Jurkat, Clone E6-1 (cell line): ENCODE measurements at regions not wholly inside any gene's neighbourhood (a gene's known extent, or its start where the extent isn't known, plus 50 kb on each side); places are given as distances from the start of the nearest gene placed in this dataset.

Experiments used
- DNase-seq: peaks from one replicate; pipeline ENCODE4 v3.0.0-alpha.2; 2011; ENCODE audit warnings: low read depth, low spot score
- H3K4me3 ChIP-seq: 2 replicates; pipeline ENCODE4 v1.5.1; 2011; ENCODE audit warnings: mild to moderate bottlenecking, low read length, control low read depth, moderate library complexity

DNA sequence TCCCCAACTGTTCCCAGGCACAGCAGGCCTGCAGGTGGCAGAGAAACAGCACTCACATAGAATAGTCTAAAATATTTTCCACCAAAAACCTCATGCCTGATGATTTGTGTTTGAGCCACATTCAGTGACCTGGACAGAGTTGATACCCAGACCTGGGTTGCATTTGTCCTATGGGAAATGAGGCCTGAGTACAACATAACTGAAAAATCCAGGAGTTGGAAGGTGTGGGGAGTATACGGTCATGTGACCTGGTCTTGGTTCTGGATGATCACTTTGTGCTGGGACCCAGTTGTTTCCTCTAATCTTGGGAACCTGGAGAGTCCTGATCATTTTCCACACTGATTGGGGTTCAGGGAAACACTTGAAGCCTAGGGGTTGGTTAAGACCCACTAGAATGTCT, 200.3 kb upstream of the MPHOSPH6 start:
- H3K4me3 ChIP-seq, result no peak overlapping the region
- DNase-seq, result no peak

DNA sequence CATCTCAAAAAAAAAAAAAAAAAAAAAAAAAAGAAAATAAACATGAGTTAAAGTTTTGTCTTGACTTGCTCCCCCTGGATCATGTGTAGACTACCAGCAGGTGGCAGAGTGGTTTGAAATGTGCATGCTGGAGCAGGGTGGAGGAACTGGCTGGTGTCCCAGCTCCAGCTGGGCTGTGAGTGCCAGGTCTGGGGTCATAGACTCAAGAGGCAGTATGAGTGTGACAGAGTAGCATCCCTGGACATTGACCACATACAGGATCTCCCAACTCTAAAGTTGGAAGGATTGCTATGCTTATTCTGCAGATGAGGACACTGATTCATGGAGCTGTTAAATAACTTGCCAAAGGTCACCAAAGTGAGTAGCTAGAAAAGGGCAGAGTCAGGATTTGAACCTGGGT, 198.0 kb upstream of the MPHOSPH6 start:
- H3K4me3 ChIP-seq, result no peak overlapping the region
- DNase-seq, result peak; percentile 16

DNA sequence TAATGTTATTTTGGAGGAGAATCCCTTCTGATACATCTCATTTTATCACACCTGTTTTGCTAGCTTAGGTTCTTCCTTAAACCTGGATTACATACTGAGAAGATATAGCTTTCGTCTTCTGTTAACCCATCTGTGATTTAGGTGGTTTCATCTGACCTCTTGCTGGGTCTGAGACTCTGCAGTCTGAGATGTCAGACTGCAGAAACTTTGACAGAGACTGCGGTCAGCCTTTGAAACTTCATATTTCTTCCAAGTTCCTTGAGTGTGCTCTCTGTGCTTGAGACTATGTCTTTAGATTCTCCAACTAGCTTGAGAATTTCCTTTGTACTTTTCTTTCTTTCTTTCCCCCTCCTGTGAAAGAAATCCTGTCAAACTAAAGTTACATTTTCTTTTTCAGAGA, 196.4 kb upstream of the MPHOSPH6 start:
- H3K4me3 ChIP-seq, result no peak overlapping the region

DNA sequence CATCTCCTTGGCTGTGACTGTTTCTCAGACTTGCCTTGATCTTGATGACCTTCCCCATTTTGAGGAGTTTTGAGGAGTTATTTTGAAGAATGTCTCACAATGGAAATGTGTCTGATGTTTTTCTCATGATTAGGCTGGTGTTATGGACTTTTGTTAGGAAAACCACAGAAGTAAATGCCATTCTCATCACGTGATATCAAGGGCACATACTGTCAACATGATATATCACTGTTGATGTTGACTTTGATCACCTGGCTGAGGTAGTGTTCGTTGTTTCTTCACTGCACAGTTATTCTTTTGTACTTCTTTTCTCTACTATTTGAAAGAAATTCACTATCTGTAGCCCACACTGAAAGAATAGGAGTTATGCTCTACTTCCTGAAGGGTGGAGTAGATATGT, 194.7 kb upstream of the MPHOSPH6 start:
- DNase-seq, result no peak
- no peak overlapping the region for H3K4me3 ChIP-seq

More for the DNA sequence above, 196.4 kb upstream of the MPHOSPH6 start:
- no peak for DNase-seq

DNA sequence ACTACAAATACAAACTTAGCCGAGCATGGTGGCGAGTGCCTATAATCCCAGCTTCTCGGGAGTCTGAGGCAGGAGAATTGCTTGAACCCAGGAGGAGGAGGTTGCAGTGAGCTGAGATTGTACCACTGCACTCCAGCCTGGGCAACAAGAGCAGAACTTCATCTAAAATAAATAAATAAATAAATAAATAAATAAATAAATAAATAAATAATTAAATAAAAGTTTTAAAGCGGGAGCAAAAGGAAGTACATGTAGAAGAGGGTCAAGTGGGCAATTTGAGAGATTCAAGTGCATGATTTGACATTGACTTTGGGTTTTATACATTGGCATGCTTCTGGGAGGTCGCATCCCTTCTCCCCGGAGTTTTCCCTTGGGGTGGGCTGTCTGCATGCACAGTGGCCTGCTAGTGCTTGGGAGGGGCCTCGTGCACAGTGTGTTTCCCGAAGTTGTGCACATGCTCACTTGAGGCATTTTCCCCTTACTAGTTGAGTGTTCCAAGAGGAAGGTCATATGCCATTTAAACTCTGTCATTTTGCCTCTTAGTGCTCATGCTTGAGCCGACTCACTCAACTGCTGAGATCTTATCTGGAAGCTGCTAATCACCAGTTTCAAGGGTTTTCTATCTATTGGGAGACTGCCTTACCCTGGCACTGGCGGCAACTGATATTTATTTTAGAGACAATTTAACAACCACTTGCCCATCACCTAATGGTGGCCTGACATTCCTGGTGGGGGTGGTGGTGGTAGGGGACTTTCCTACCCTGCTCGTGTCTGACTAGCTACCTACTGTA, 193.2 kb upstream of the MPHOSPH6 start:
- DNase-seq, result no peak
- H3K4me3 ChIP-seq, result no peak overlapping the region

DNA sequence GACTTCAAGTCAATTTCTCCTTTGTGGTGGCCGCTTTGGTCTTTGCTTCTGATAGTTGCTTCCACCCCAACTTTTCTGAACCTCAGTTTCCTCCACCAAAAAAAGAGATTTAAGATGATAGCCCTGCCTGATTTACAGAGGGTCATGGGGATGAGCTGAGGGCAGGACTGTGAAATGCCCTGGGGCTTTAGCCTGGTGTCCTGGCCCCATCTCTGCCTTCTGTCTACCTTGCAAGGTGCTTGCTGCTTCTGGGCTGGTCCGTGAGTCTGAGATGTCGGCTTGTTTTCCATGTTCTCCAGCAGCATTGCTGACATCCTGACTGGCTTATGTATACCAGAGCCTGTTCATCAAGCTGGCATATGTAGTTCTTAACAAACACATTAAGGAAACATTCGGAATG, 191.9 kb upstream of the MPHOSPH6 start:
- no peak for DNase-seq
- H3K4me3 ChIP-seq, result no peak overlapping the region

DNA sequence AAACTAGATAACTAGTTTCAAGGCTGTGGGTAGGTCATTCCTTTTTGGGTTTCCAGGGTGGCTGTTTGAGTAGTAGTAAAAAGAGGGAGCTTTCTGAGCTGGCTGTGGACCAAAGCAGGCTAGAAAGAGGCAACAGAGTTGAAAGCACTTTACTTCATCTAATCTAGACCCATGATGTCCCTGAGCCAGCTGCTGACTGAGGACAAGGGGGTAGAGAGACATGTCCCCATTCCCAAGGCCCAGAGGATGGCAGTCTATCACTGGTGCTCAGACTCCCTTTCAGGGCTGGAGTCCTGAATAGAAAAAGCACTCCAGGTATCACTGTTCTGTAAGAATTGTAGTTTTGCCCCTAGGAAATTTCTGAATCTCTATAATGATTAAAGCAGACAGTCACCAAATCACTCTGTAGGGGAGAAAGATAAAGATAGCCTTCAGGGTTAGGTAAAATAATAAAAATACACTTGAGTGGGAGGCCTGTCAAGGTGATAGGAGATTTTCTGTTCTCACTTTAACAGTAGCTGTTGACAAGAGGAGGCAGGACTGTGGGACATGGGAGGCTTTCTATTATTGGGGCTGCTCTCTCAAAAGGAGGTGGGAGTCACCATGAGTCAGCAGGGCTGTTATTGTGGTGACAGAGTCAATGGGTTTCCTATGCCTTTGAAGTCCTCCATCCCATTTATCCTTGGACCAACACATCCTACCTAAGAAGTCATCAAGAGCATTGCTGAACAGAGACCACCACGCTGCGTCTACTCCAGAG, 190.2 kb upstream of the MPHOSPH6 start:
- no peak for DNase-seq
- no peak overlapping the region for H3K4me3 ChIP-seq

DNA sequence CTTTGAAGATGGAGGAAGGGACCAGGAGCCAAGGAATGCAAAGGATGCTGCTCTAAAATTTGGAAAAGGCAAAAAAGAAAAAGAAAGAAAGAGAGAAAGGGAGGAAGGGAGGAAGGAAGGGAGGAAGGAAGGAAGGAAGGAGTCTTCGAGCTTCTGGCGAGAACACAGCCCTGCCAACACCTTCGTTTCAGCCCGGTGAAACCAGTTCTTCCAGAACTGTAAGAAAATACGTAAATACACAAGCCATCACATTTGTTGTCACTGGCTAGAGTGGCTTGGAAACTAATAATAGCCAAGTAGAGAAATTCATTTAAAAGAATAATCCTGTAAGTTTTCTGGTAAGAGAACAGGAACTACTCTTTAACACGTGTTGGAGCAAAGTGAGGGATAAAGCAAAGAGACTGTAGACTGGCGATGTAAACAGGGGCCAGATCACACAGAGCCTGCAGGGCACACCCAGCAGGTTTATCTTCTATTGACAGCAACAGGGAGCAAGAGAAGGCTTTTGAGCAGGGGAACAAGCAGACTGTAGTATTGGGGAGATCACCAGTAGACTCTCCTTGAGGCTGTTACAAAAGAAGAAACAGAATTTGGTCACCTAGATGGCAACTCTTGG, 188.7 kb upstream of the MPHOSPH6 start:
- H3K4me3 ChIP-seq, result no peak overlapping the region
- no peak for DNase-seq

DNA sequence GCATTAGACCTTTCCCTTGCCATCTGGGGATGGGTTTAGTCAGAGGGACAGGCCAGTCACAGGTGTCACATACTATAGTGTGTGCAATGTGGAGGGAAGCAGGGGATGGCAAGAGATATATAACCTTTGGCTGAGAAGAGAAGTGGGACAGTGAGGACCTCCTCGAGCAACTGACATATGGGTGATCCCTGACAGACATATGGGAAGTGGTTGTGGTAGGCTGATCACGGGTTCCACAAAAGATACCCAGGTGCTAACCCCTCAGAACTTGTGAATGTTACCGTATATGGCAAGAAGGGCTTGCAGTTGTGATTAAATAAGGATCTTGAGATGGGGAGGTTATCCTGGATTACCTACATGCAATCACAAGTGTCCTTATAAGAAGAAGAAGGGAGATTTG, 188.1 kb upstream of the MPHOSPH6 start:
- H3K4me3 ChIP-seq, result no peak overlapping the region
- DNase-seq, result peak; percentile 61

DNA sequence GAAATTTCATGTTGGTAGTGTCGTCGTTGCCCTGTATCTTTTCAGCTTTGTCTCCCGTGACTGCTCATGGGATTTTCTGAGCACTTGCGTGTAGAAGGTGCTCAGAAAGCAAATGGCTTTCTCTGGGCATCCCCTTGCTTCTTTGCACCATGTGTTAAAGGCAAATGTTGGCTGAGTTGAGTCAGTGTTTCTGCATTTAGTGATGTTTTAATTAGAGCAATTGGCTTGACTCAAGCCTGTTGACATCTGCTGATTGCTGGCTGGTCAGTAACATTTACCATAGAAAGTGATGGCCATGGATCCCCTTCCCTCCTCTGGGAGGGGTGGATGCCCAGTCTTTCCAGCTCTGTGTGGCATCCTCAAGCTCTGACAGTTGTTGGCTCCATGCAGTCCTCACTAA, 187.2 kb upstream of the MPHOSPH6 start:
- no peak for DNase-seq

DNA sequence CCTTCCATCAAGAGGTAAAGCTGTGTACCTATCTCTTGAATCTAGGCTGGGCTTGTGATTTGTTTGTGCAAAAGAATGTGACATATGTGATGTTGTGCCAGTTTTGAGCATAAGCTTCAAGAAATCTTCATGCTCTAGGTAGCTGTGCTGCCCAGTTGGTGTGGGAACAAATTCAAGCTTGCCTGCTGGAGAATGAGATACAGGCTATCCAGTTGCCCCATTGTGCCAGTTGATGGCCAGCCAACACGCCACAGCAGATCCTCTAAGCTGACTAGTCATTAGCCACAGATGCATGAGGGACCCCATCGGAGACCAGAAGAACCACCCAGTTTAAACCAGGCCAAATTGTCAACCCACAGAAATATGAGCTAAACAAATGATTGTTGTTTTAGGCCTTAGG, 180.5 kb upstream of the MPHOSPH6 start:
- no peak for DNase-seq
- H3K4me3 ChIP-seq, result no peak overlapping the region

More for the DNA sequence above, 187.2 kb upstream of the MPHOSPH6 start:
- H3K4me3 ChIP-seq, result no peak overlapping the region

DNA sequence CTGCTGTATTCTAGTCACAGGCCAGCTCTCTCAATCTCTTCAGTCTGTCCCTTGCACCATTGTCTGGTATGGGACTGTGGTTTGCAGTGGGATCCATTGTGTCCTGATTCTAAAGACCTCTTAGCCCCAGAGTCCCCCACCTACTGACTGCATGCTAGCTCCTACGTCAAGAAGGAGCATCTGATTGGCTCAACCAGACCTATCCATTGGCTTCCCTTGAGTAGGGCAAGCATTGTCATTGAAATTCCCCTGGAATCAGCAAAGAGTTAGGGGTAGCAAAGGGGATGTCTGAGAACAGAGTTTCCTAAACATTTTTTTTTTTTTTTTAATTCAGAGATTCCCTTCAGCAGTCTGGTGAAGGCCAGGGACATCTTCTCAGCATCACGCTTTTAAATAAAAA, 175.3 kb upstream of the MPHOSPH6 start:
- no peak for DNase-seq
- no peak overlapping the region for H3K4me3 ChIP-seq

DNA sequence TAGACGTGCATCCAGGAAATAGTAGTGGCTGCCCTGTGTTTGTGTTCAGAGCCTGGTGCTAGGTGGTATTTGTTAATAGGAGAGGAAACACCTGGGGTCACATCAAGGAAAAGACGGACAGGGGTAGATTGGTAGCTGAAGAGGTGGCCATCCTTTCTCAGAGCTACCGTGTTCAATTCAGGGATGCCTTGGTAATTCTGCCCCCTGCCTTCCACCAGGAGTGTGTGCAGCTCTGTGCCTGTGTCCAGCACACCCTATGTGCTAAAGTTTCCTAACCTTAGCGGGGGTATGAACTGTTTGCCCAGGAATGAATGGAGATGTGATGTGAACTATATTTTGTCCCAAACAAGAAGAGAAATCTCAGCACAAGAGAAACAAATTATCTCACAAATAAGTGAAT, 174.1 kb upstream of the MPHOSPH6 start:
- H3K4me3 ChIP-seq, result no peak overlapping the region
- DNase-seq, result peak; percentile 4

DNA sequence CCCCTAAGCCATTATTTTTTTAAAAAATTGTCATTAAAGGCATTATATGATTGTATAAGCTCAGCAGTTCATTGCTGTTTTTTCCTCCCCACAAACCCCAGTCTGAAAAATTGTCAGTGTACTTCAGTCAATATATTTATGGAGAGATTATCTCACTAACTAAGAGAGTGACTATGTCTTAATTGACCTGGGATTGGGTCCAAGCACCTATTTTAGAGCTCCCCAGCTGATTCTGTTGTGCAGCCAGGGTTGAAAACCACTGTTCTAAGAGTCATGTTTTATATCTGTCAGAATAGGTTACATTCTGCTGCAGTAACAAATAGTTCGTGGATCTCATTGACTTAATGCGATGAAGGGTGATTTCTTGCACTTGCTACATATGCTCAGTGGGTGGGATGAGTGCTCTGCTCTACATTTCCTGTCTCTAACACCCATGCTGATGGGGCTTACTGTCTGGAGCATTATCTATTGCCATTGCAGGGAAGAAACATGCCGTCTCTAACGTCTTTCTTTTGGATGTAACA, 171.2 kb upstream of the MPHOSPH6 start:
- no peak for DNase-seq
- no peak overlapping the region for H3K4me3 ChIP-seq

DNA sequence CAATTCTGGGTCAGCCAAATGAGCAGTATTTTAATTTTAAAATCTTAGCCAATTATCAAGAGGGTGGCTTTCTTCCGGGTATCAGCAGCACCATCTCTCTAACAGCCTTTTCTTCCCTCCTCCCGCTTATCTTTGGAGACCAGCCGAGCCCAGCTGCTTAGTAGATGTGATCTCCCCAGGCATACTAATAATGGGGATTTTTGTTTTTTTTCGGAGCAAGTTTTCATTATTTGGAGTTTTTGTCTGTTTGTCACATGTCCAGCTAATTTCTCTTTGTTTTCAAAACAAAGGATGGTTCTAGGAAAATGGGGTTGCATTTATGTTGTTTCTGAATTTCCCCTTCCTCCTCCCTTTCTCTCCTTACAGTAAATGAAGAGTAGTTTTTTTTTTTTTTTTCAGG, 170.5 kb upstream of the MPHOSPH6 start:
- H3K4me3 ChIP-seq, result no peak overlapping the region

DNA sequence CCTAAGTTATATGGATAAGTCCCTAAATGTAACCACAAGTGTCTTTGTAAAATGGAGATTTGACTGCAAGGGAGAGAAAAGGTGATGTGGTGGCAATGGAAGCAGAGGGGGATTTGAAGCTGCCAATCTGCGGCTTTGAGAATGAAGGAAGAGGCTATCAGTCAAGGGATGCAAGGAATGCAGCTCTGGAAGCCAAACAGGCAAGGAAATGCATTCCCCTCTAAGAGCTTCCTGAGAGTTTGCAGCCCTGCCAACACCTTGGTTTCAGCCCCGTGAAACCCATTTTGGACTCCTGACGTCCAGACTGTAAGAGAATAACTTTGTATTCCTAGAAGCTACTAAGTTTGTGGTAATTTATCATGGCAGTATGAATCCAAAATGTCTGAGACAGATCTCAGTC, 167.3 kb upstream of the MPHOSPH6 start:
- no peak overlapping the region for H3K4me3 ChIP-seq
- no peak for DNase-seq

More for the DNA sequence above, 170.5 kb upstream of the MPHOSPH6 start:
- DNase-seq, result no peak

DNA sequence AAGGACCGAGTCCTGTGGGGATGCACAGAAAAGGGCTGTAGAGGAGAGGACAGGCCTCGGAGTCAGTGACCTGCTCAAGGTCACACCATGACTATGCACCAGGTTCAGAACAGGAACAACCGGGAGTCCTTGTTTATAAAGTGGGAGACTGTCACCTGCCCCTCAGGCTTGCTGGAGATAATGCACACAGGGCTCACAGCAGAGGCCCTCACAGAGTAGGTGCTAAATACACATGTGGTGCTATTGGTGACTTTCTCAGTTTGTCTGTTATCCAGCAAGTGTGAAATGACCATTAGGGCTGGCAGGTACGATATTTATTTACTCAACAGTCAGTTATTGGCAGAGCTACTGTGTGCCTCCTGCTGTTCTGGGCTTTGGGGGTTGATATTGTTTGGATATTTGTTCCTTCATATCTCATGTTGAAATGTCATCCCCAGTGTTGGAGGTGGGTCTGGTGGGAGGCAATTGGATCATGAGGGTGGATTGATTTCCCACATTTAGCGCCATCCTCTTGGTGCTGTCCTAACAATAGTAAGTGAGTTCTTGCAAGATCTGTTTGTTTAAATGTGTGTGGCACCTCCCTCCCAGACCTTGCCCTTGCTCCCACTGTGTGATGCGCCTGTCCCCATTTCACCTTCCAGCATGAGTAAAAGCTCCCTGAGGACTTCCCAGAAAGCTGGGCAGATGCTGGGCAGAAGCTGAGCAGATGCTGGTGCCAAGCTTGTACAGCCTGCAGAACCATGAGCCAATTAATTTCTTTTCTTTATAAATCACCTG, 162.1 kb upstream of the MPHOSPH6 start:
- no peak overlapping the region for H3K4me3 ChIP-seq
- no peak for DNase-seq

DNA sequence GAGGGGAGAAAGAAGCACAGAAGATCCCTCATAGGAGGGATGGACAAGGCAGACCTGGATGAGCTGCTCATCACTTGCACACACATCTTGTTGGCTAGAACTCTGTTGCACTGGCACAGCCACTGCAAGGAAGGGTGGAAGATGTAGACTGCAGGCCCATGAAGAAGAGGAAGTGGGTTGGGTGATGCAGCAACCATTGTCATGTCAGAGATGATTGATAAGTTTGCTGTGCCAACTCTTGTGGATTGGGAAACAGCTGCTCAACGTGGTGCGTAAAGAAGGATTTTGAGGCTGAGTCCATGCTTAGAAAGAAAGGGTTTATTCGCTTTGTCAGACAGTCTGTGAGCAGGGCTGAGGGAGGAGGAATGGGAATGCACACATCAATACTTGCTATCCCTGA, 161.4 kb upstream of the MPHOSPH6 start:
- DNase-seq, result peak; percentile 4
- H3K4me3 ChIP-seq, result no peak overlapping the region

DNA sequence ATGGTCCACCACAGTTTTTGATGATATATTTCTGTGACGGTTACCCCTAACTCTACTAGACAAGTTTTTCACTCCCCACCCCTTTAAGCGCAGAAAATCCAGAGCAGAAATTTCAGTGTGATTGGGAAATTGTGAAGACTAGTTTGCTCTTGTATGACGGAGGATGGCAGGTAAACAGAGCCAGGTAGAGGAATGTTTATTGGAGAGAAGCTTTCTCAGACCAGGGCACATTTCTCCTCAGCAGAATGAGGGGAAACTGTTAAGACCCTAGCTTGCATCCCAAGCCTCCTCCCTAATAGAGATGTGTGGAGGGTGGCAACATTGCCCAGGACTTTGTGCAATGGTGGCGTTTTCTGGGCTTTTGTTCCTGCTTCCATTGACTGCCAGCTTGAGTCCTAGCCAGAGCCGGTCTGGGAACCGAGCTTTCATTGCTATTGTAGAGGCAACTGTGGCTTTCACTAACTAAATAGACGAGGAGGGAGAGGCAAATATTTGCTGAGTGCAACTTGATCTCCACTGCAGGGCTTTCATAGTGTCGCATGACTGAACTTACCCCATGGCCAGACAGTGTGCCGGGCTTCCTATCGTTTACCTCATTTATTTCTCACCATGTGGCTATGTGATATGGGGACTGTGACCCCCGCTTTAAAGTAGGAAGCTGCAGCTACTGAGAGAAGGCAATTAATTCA, 159.6 kb upstream of the MPHOSPH6 start:
- no peak overlapping the region for H3K4me3 ChIP-seq
- DNase-seq, result no peak
